HL-60 (cell line): ENCODE measurements at regions not wholly inside any gene's neighbourhood (a gene's known extent, or its start where the extent isn't known, plus 50 kb on each side); places are given as distances from the start of the nearest gene placed in this dataset.

Source experiments
- DNase-seq, 2 experiments: peaks; one replicate each; pipeline ENCODE4 v3.0.0-alpha.2; 2010 to 2020; ENCODE audit warnings: low read depth in 1 of 2, low spot score in 1 of 2
- H3K27ac ChIP-seq: fragments of 250-450 bp; sonication (Bioruptor Pico); replicated peaks from 2 replicates; pipeline ENCODE4 v1.5.1; 2020; ENCODE audit warnings: mild to moderate bottlenecking, moderate library complexity
- H3K27me3 ChIP-seq: fragments of 250-450 bp; sonication (Bioruptor Pico); 2 replicates; pipeline ENCODE4 v1.5.1; 2021; ENCODE audit warnings: mild to moderate bottlenecking, moderate library complexity; ENCODE audit not compliant: insufficient read depth, poor library complexity, severe bottlenecking
- H3K4me3 ChIP-seq: replicated peaks from 2 replicates; pipeline ENCODE4 v1.5.1; 2011; ENCODE audit warnings: mild to moderate bottlenecking, control low read depth, low read length; ENCODE audit not compliant: insufficient read depth
- GABPA ChIP-seq: IDR thresholded peaks from 2 replicates; pipeline ENCODE4 v1.6.1; 2012; ENCODE audit warnings: low read depth
- POLR2AphosphoS5 ChIP-seq: IDR thresholded peaks from 2 replicates; pipeline ENCODE4 v1.6.1; 2012; ENCODE audit warnings: low read depth
- SPI1 ChIP-seq: IDR thresholded peaks from 2 replicates; pipeline ENCODE4 v1.6.1; 2012; ENCODE audit warnings: low read depth, mild to moderate bottlenecking, borderline replicate concordance
- TF ChIP-seq, protein P1 (sequence below): IDR thresholded peaks from 2 replicates; pipeline ENCODE4 v1.6.1; 2012; ENCODE audit warnings: low read depth; ENCODE audit not compliant: insufficient replicate concordance
- TF ChIP-seq, protein P2 (sequence below): IDR thresholded peaks from one replicate; pipeline ENCODE4 v1.5.1; 2011; ENCODE audit warnings: low read length, control low read depth, inconsistent platforms; ENCODE audit not compliant: insufficient read depth

DNA sequence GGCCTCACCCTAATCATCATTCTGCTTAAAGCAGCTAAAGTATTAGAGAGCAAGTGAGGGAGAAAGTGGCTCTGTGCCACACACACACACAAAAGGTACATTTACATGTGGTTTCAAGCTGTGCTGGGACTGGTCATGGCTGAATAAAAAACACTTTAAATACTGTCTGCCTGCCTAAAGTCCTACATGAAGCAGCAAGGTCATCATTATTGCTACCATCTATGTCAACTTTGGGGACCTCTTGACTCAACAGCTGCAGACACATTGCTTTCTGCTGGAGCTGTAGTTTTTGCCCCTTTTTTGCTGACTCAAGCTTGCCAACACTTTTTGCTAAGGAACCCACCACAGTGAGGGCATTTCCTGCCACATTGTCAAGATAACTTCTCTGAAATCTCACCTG, 1237.9 kb downstream of the ROBO2 start:
- no peak overlapping the region for H3K27ac ChIP-seq
- TF ChIP-seq, protein P1, sequence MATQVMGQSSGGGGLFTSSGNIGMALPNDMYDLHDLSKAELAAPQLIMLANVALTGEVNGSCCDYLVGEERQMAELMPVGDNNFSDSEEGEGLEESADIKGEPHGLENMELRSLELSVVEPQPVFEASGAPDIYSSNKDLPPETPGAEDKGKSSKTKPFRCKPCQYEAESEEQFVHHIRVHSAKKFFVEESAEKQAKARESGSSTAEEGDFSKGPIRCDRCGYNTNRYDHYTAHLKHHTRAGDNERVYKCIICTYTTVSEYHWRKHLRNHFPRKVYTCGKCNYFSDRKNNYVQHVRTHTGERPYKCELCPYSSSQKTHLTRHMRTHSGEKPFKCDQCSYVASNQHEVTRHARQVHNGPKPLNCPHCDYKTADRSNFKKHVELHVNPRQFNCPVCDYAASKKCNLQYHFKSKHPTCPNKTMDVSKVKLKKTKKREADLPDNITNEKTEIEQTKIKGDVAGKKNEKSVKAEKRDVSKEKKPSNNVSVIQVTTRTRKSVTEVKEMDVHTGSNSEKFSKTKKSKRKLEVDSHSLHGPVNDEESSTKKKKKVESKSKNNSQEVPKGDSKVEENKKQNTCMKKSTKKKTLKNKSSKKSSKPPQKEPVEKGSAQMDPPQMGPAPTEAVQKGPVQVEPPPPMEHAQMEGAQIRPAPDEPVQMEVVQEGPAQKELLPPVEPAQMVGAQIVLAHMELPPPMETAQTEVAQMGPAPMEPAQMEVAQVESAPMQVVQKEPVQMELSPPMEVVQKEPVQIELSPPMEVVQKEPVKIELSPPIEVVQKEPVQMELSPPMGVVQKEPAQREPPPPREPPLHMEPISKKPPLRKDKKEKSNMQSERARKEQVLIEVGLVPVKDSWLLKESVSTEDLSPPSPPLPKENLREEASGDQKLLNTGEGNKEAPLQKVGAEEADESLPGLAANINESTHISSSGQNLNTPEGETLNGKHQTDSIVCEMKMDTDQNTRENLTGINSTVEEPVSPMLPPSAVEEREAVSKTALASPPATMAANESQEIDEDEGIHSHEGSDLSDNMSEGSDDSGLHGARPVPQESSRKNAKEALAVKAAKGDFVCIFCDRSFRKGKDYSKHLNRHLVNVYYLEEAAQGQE: no peak
- no peak for DNase-seq

DNA sequence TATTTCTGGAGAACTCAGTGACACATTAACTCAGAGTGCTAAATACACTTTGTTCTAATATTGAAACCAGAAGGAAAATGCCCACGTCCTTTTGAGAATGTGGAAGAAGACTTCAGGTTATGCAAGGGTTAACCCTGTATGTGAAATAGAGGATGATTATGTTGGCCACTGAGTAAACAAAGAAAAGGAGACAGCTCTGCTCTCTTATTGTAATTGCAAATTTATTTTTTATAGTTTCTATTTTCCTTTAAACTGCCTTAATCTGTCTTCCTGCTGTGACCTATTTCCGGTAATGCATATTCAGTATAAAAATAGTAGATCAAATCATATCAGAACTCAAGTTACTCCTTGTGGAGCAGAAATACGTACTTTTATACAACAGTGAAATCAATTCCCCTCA, 1239.2 kb downstream of the ROBO2 start:
- Histone ChIP-seq H3K27me3 (no peaks in the 10 kb centered on the region), H3K4me3 (no peak overlapping the region), H3K27ac (no peak overlapping the region)
- DNase-seq: no peak
- TF ChIP-seq SPI1: no peak
- TF ChIP-seq, protein P2, sequence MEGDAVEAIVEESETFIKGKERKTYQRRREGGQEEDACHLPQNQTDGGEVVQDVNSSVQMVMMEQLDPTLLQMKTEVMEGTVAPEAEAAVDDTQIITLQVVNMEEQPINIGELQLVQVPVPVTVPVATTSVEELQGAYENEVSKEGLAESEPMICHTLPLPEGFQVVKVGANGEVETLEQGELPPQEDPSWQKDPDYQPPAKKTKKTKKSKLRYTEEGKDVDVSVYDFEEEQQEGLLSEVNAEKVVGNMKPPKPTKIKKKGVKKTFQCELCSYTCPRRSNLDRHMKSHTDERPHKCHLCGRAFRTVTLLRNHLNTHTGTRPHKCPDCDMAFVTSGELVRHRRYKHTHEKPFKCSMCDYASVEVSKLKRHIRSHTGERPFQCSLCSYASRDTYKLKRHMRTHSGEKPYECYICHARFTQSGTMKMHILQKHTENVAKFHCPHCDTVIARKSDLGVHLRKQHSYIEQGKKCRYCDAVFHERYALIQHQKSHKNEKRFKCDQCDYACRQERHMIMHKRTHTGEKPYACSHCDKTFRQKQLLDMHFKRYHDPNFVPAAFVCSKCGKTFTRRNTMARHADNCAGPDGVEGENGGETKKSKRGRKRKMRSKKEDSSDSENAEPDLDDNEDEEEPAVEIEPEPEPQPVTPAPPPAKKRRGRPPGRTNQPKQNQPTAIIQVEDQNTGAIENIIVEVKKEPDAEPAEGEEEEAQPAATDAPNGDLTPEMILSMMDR: no peak
- TF ChIP-seq POLR2AphosphoS5: no peak
- no peak for TF ChIP-seq GABPA
- TF ChIP-seq, protein P1: no peak

More for the DNA sequence above, 1237.9 kb downstream of the ROBO2 start:
- H3K4me3 ChIP-seq: no peak overlapping the region
- no peaks in the 10 kb centered on the region for H3K27me3 ChIP-seq

DNA sequence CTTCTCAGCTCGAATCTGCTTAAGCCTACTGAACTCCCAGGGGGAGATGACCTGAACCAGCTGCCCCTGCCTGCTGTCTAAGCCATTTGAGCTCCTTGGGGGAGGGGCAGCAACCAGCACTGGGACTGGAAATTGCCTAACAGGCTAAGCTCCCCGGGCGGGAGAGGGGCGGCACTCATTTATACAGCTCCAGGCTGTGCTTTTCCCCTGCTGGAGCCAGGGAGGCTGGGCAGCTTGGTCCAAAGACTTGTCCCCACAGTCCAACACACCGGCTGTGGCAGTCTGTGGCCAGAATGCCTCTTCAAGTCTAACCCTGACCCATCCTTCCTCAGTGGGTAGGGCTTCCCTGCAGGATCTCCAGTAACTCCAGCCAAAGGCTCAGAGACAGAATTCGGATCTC, 1241.5 kb downstream of the ROBO2 start:
- TF ChIP-seq, protein P1: no peak
- TF ChIP-seq, protein P2: no peak
- no peak for TF ChIP-seq POLR2AphosphoS5
- TF ChIP-seq SPI1: no peak
- TF ChIP-seq GABPA: no peak
- Histone ChIP-seq H3K27ac (no peak overlapping the region), H3K27me3 (no peaks in the 10 kb centered on the region), H3K4me3 (no peak overlapping the region)
- no peak for DNase-seq

DNA sequence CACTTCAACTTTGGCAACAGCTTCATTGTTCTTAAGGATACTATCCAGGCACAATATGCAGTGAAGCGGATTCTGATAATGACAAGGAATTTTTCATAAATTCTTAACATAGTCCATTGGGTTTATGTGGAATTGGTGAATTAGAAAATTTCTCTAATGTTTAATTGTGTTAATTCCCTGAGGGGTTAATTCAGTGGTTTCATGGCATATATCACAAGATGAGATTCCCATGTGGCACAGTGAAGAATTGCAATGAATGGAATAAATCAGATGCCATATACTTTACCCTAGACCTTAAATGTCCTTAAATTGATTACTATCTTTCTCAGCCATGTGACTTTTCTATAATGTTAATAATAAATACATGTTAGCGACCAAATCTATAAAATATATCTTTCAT, 1244.1 kb downstream of the ROBO2 start:
- TF ChIP-seq GABPA (no peak), POLR2AphosphoS5 (no peak), SPI1 (no peak)
- no peak for DNase-seq
- no peaks in the 10 kb centered on the region for H3K27me3 ChIP-seq
- H3K4me3 ChIP-seq: no peak overlapping the region
- H3K27ac ChIP-seq: no peak overlapping the region
